Mononuclear cell (primary cell): ENCODE measurements at regions not wholly inside any gene's neighbourhood (a gene's known extent, or its start where the extent isn't known, plus 50 kb on each side); places are given as distances from the start of the nearest gene placed in this dataset.

ENCODE experiments used
- H3K27me3 ChIP-seq: 2 replicates; pipeline ENCODE4 v1.6.0; 2011; ENCODE audit warnings: low read length, control low read depth; ENCODE audit not compliant: insufficient read depth
- H3K4me1 ChIP-seq: 2 replicates; pipeline ENCODE4 v1.5.1; 2011; ENCODE audit warnings: mild to moderate bottlenecking, low read length, control low read depth; ENCODE audit not compliant: insufficient read depth
- H3K4me3 ChIP-seq: 2 replicates; pipeline ENCODE4 v1.5.1; 2011; ENCODE audit warnings: mild to moderate bottlenecking, low read length, moderate library complexity
- H3K9me3 ChIP-seq: 2 replicates; pipeline ENCODE4 v1.5.1; 2011; ENCODE audit warnings: low read depth, mild to moderate bottlenecking, control low read depth, low read length

- no peaks in the 10 kb centered on the region for H3K9me3 ChIP-seq
- H3K27me3 ChIP-seq: no peaks in the 10 kb centered on the region
- H3K4me3 ChIP-seq: no peak overlapping the region
- no peaks in the 10 kb centered on the region for H3K4me1 ChIP-seq
These were observed 184.8 kb upstream of the GSE1 start for GRCh38 chr16:85428168-85428898.

DNA sequence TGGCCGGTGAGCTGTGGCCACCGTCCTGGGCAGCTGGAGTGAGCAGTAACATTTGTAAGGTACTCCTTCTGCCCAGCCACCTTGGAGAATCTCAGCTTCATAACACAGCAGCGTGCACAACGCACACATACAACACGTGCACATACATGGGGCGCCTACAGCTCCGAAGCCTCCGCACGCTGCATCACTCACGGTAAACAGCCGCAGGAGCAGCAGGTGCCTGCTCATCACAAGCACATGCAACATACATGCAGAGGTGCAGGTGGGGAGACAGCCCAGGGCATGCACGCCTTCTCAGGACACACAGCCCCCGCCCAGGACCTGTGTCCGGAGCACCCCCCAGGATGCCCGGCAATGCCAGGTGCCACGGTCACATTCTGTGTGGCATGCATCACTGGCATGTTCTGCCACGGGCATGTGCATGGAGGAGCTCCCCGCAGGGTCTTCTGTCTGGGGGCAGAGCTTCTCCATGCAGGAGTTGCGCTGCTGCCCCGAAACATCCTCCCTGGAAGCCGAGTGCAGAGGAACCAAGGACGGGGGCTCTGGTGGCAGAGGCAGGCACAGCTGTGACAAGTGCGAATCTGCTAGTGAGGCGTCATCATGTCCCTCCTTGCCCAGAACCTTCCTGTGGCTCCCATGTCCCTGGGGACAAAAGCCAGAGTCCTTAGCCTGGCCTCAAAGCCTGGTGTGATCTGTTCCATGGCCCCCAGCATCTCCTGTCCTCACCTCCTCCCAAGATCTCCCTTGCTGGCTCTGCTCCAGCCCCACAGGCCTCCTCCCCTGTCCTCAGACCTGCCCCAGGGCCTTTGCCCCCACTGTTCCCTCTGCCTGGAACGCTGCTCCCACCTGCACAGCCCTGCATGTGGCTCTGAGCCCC is 184.0 kb upstream of the GSE1 start:
- Histone ChIP-seq H3K9me3 (no peaks in the 10 kb centered on the region), H3K27me3 (no peaks in the 10 kb centered on the region), H3K4me3 (no peak overlapping the region), H3K4me1 (no peaks in the 10 kb centered on the region)

DNA sequence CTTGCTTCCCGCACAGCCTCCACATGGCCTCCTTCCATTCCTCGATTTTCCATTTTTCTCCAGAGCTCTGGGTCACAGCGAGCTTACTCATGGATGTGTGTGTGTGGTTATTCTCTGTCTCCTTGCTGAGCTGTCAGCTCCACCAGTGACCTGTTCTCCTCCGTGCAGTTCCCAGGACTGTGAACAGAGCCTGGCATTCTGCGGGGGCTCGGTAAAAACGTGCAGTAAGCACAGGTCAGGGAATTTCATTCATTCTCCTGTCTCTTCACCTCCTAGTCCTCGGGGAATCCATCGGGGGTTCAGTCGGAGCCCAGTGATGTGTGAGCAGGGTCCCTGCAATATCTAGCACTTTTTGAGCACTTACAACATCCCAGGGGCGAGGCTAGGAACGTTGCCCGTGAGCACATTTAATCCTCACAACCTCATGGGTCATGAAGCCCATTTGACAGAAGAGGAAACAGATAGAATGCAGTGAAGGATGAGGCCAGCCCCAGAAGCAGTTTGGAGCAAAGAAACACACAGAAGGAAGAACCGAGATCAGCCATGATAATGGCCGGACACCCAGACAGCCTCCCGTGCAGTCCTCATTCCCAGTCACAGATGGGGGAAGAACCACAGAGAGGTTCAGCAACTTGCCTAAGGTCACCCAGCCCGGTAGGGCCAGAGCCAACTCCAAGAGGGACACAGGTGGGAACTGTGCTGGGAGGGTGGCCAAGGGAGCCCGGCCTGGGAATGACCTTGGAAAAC is 183.2 kb upstream of the GSE1 start:
- no peaks in the 10 kb centered on the region for H3K4me1 ChIP-seq
- no peaks in the 10 kb centered on the region for H3K9me3 ChIP-seq
- H3K27me3 ChIP-seq: no peaks in the 10 kb centered on the region
- no peak overlapping the region for H3K4me3 ChIP-seq

- Histone ChIP-seq H3K9me3 (no peaks in the 10 kb centered on the region), H3K4me1 (no peaks in the 10 kb centered on the region), H3K4me3 (no peak overlapping the region), H3K27me3 (no peaks in the 10 kb centered on the region)
These were observed 182.3 kb upstream of the GSE1 start for GRCh38 chr16:85430523-85431421.

DNA sequence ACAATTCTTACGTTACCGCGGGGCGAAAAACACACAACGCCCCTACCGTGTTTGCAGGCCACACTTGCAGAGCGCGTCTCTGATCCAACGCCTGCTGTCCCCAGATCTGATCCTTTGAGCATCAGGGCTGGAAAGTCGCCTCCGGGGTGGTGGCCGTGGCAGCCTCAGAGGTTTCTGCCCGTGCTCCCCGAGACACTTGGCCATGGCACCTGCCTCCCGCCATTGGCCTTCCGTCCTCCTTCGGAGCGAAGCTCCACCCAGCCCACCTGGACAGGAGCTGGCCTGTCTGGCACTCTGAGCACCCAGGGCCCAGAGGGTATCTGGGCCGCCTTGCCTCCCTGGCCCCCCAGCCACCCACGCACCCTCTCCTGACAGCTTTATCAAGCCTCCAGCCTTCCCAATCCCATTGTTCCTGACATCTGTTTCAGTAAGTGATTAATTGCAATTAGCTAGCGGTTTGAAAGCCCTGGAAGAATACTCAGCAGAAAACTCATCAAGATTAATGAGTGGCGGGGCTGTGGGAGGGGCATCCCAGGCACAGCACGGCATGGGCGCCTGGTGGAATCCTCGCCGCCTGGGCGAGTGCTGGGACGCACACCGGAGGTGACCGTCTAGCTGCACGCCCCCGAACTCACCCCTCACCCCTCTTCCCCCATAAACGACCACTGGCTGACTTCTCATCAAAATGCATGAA is 181.5 kb upstream of the GSE1 start:
- no peaks in the 10 kb centered on the region for H3K27me3 ChIP-seq
- H3K4me3 ChIP-seq: no peak overlapping the region
- H3K4me1 ChIP-seq: no peaks in the 10 kb centered on the region
- H3K9me3 ChIP-seq: no peaks in the 10 kb centered on the region

DNA sequence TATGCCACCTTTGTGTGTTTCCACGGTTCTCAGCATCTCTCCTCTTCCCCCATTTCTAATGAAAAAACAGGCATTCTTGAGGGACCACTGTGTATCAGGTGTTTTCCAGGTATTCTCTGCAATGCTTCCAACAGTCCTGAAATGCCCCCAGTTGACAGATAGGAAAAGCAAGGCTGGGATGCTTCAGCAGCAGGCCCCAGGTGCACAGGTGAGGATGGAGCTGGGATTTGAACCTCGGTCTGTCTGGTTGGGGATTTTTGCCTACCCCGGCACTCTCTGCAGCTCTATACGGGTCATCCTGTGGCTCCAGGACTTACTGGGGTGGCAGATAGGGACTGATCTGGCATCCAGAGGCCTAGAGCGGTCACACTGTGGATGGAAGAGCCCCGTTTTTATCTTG is 180.5 kb upstream of the GSE1 start:
- H3K9me3 ChIP-seq: no peaks in the 10 kb centered on the region
- no peak overlapping the region for H3K4me3 ChIP-seq
- no peaks in the 10 kb centered on the region for H3K4me1 ChIP-seq
- no peaks in the 10 kb centered on the region for H3K27me3 ChIP-seq

GRCh38 chr16:85433477-85433876 is 179.6 kb upstream of the GSE1 start:
- Histone ChIP-seq H3K9me3 (no peaks in the 10 kb centered on the region), H3K27me3 (no peaks in the 10 kb centered on the region), H3K4me1 (no peaks in the 10 kb centered on the region), H3K4me3 (no peak overlapping the region)

GRCh38 chr16:85435286-85435685 is 177.8 kb upstream of the GSE1 start:
- Histone ChIP-seq H3K9me3 (no peaks in the 10 kb centered on the region), H3K27me3 (no peaks in the 10 kb centered on the region), H3K4me3 (no peak overlapping the region), H3K4me1 (no peaks in the 10 kb centered on the region)

GRCh38 chr16:85435700-85436099 is 177.4 kb upstream of the GSE1 start:
- Histone ChIP-seq H3K4me3 (no peak overlapping the region), H3K9me3 (no peaks in the 10 kb centered on the region), H3K4me1 (no peaks in the 10 kb centered on the region), H3K27me3 (no peaks in the 10 kb centered on the region)

DNA sequence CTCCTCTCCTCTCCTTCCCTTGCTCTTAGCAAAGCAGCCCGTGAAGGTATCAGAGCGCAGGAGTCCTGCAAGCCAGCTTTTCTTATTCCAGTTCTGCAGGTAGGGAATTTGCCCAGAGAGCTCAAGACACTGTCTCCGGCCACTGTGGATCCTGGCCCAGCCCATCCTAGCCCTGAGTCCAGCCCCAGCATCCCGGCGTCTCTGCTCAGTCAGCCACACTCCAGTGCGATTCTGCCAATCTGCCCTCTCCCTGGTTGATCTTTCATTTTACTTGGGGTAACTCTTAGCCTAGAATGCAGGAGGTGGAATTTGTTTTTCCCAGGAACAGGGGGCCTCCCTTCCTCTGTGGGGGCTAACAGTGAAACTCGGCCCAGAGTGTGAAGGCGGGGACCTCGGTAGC is 176.9 kb upstream of the GSE1 start:
- Histone ChIP-seq H3K4me3 (no peak overlapping the region), H3K9me3 (no peaks in the 10 kb centered on the region), H3K4me1 (no peaks in the 10 kb centered on the region), H3K27me3 (no peaks in the 10 kb centered on the region)

DNA sequence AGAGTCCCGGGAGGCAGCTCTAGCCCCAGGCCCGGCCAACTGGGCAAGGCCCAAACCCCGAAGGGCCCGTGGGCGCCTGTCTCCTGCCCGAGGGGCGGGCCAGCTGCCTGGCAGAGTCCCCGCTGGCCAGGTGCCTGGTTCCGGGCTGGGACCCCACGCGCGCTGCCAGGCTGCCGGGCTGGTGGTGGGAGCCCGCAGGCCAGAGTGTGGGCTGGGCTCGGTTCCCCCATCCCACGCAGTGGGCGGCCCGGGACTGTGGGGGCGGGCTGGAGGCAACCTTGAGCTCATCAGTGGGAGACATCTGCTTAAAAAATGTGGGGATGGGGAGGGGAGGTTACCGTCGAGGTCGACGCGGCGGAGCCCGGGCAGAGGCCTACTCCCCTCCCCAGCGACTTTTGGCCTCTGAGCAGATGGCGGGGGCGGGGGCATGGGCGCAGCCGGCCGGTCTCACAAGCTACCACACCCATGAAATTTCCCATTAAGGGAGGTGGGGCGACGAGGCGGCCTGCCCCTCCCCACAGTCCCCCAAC is 176.4 kb upstream of the GSE1 start:
- Histone ChIP-seq H3K27me3 (no peaks in the 10 kb centered on the region), H3K4me3 (no peak overlapping the region), H3K4me1 (no peaks in the 10 kb centered on the region), H3K9me3 (no peaks in the 10 kb centered on the region)

DNA sequence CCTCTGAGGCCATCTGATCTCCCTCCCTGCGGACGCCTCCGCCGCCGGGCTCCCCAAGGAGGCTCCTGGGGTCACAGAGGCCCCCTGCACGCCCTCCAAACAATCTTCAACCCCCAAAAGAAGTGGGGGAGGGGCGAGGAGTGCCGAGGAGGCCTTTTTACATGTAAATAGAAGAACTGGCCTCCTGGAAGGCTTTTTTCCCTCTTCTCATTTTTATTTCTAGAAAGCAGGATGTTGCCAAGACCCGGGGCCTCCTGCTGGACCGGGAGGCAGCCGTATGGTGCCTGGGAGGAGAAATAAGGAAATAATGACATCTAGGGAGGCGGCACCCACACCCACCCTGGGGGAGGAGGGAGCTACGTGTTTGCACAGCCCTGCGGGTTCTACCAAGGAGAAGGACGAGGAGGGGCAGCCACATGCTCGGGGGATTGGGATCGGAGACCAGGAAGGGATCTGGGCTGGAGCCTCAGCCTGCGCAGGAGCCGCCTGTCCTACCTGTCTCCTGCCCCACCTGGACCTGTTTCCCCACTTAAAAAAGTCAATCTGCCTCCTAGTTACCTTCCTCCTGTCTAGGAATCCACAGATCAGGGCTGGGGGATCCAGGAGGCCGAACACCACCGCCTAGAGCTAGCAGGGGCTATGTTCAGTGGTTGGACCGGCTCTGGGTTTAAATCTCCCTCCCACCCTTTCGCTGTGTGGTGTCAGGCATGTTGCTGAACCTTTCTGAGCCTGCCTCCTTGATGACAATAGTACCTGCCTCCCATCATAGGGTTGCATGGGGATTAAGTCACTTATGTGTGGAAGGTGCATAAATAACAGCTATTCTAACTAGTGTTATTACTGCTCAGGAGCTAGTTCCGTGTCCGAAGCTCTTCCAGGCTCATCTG is 175.7 kb upstream of the GSE1 start:
- Histone ChIP-seq H3K9me3 (no peaks in the 10 kb centered on the region), H3K27me3 (no peaks in the 10 kb centered on the region), H3K4me1 (no peaks in the 10 kb centered on the region), H3K4me3 (no peak overlapping the region)

GRCh38 chr16:85438981-85439685 is 174.0 kb upstream of the GSE1 start:
- Histone ChIP-seq H3K27me3 (no peaks in the 10 kb centered on the region), H3K4me1 (no peaks in the 10 kb centered on the region)

More at GRCh38 chr16:85438981-85439685, 174.0 kb upstream of the GSE1 start:
- Histone ChIP-seq H3K4me3 (no peak overlapping the region), H3K9me3 (no peaks in the 10 kb centered on the region)
